Globus pallidus (tissue), 1 donor: ENCODE measurements at regions not wholly inside any gene's neighbourhood (a gene's known extent, or its start where the extent isn't known, plus 50 kb on each side); places are given as distances from the start of the nearest gene placed in this dataset.
"Not testable (repeated sequence)": the region's sequence is repeated elsewhere in the genome, so short reads cannot be mapped to it uniquely, and the experiment has no call there.

ENCODE experiments used
- DNase-seq: peaks from one replicate; pipeline ENCODE4 v3.0.0-alpha.2; 2015; ENCODE audit warnings: low spot score

- no peak for DNase-seq
These were observed 262.9 kb downstream of the ZIC1 start for GRCh38 chr3:147672035-147672434.

GRCh38 chr3:147672436-147672835 lies 263.3 kb downstream of the ZIC1 start:
- no peak for DNase-seq

- no peak for DNase-seq
These were observed 266.6 kb downstream of the ZIC1 start for GRCh38 chr3:147675761-147676160.

- peak; percentile 15 for DNase-seq
These were observed 271.8 kb downstream of the ZIC1 start for GRCh38 chr3:147680837-147681483.

GRCh38 chr3:147688868-147689267 lies 279.7 kb downstream of the ZIC1 start:
- DNase-seq: no peak

- no peak for DNase-seq
These were observed 290.1 kb downstream of the ZIC1 start for GRCh38 chr3:147699175-147699838.

GRCh38 chr3:147701195-147701594 lies 292.0 kb downstream of the ZIC1 start:
- DNase-seq: no peak

- DNase-seq: no peak
These were observed 293.3 kb downstream of the ZIC1 start for GRCh38 chr3:147702509-147702908.

GRCh38 chr3:147705651-147706051 lies 296.5 kb downstream of the ZIC1 start:
- DNase-seq: peak; percentile 37

- DNase-seq: not testable (repeated sequence)
These were observed 301.6 kb downstream of the ZIC1 start for GRCh38 chr3:147710753-147711152.

GRCh38 chr3:147712357-147712756 lies 303.2 kb downstream of the ZIC1 start:
- no peak for DNase-seq

- DNase-seq: not testable (repeated sequence)
These were observed 303.6 kb downstream of the ZIC1 start for GRCh38 chr3:147712758-147713157.

- DNase-seq: no peak
These were observed 304.3 kb downstream of the ZIC1 start for GRCh38 chr3:147713234-147714133.

- no peak for DNase-seq
These were observed 320.5 kb downstream of the ZIC1 start for GRCh38 chr3:147729641-147730040.

GRCh38 chr3:147730284-147730683 lies 321.1 kb downstream of the ZIC1 start:
- DNase-seq: no peak

- no peak for DNase-seq
These were observed 324.1 kb downstream of the ZIC1 start for GRCh38 chr3:147733217-147733616.

GRCh38 chr3:147735616-147736015 lies 326.5 kb downstream of the ZIC1 start:
- DNase-seq: no peak

GRCh38 chr3:147736226-147736625 lies 327.1 kb downstream of the ZIC1 start:
- no peak for DNase-seq

GRCh38 chr3:147737376-147737775 lies 328.2 kb downstream of the ZIC1 start:
- DNase-seq: no peak

- no peak for DNase-seq
These were observed 331.8 kb downstream of the ZIC1 start for GRCh38 chr3:147740928-147741327.

GRCh38 chr3:147744967-147745366 lies 335.8 kb downstream of the ZIC1 start:
- no peak for DNase-seq

- no peak for DNase-seq
These were observed 346.1 kb downstream of the ZIC1 start for GRCh38 chr3:147755310-147755709.

GRCh38 chr3:147756476-147756875 lies 347.3 kb downstream of the ZIC1 start:
- DNase-seq: no peak
